GM13976 (cell line): ENCODE measurements at regions not wholly inside any gene's neighbourhood (a gene's known extent, or its start where the extent isn't known, plus 50 kb on each side); places are given as distances from the start of the nearest gene placed in this dataset.

ENCODE experiments used
- DNase-seq: peaks from one replicate; pipeline ENCODE4 v3.0.0; 2012; ENCODE audit warnings: low spot score
- CTCF ChIP-seq: IDR thresholded peaks from 2 replicates; pipeline ENCODE4 v1.5.1; 2012; ENCODE audit warnings: borderline replicate concordance, mild to moderate bottlenecking; ENCODE audit not compliant: insufficient read depth; ENCODE audit errors: extremely low read depth, missing control alignments, control extremely low read depth
- in situ Hi-C: fragments of 300-500 bp; cut with MboI; formaldehyde crosslinking; loops from one replicate; pipeline ENCODE4 v1.12.0; 2022; ENCODE audit warnings: low sequenced_read_pairs, mixed read lengths, inconsistent platforms; ENCODE audit not compliant: unreplicated experiment

GRCh38 chr2:34011684-34012083 lies 412.6 kb upstream of the FAM98A start:
- no peak for TF ChIP-seq CTCF
- in situ Hi-C loops: no loop called here
- no peak for DNase-seq

GRCh38 chr2:34005901-34006300 lies 406.8 kb upstream of the FAM98A start:
- in situ Hi-C loops: no loop called here
- no peak for TF ChIP-seq CTCF
- DNase-seq: no peak

GRCh38 chr2:34004936-34005335 lies 405.8 kb upstream of the FAM98A start:
- in situ Hi-C loops: no loop called here
- TF ChIP-seq CTCF: no peak
- DNase-seq: no peak

GRCh38 chr2:34003795-34004194 lies 404.7 kb upstream of the FAM98A start:
- TF ChIP-seq CTCF: no peak
- in situ Hi-C loops: no loop called here
- DNase-seq: no peak

GRCh38 chr2:34001557-34001956 lies 402.5 kb upstream of the FAM98A start:
- DNase-seq: no peak
- no peak for TF ChIP-seq CTCF
- in situ Hi-C loops: no loop called here

GRCh38 chr2:33984131-33984530 lies 385.0 kb upstream of the FAM98A start:
- in situ Hi-C loops: no loop called here
- no peak for TF ChIP-seq CTCF
- DNase-seq: no peak

GRCh38 chr2:33978471-33978870 lies 379.4 kb upstream of the FAM98A start:
- in situ Hi-C loops: no loop called here
- no peak for DNase-seq
- no peak for TF ChIP-seq CTCF
